ENCODE measurements at regions not wholly inside any gene's neighbourhood (a gene's known extent, or its start where the extent isn't known, plus 50 kb on each side); places are given as distances from the start of the nearest gene placed in this dataset.

GRCh38 chr13:76425935-76426334, 460.3 kb downstream of the KCTD12 start:
- TF ChIP-seq, protein P1, sequence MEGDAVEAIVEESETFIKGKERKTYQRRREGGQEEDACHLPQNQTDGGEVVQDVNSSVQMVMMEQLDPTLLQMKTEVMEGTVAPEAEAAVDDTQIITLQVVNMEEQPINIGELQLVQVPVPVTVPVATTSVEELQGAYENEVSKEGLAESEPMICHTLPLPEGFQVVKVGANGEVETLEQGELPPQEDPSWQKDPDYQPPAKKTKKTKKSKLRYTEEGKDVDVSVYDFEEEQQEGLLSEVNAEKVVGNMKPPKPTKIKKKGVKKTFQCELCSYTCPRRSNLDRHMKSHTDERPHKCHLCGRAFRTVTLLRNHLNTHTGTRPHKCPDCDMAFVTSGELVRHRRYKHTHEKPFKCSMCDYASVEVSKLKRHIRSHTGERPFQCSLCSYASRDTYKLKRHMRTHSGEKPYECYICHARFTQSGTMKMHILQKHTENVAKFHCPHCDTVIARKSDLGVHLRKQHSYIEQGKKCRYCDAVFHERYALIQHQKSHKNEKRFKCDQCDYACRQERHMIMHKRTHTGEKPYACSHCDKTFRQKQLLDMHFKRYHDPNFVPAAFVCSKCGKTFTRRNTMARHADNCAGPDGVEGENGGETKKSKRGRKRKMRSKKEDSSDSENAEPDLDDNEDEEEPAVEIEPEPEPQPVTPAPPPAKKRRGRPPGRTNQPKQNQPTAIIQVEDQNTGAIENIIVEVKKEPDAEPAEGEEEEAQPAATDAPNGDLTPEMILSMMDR (IDR thresholded peaks at IDR 0.05; ENCODE audit: insufficient read depth, low read length): no peak
- TF ChIP-seq SPI1 (IDR thresholded peaks at IDR 0.05; ENCODE audit: borderline replicate concordance, low read depth) (no peak), POLR2AphosphoS5 (IDR thresholded peaks at IDR 0.05; ENCODE audit: low read depth) (no peak), REST (IDR thresholded peaks at IDR 0.05; ENCODE audit: insufficient replicate concordance, low read depth) (no peak)
